Epithelial cell of esophagus (primary cell): ENCODE measurements at regions not wholly inside any gene's neighbourhood (a gene's known extent, or its start where the extent isn't known, plus 50 kb on each side); places are given as distances from the start of the nearest gene placed in this dataset.
A peak's percentile ranks its signal among the peaks of the same experiment; 100 is the strongest.

ENCODE experiments used
- DNase-seq: peaks from one replicate; pipeline ENCODE4 v3.0.0; 2010; ENCODE audit warnings: low read depth
- H3K4me3 ChIP-seq: 2 replicates; pipeline ENCODE4 v1.5.1; 2011; ENCODE audit warnings: mild to moderate bottlenecking, low read length, control low read depth
- TF ChIP-seq, protein P1 (sequence below): IDR thresholded peaks from 2 replicates; pipeline ENCODE4 v1.5.1; 2011; ENCODE audit warnings: low read depth, mild to moderate bottlenecking, low read length, control low read depth, inconsistent platforms; ENCODE audit not compliant: insufficient read depth; ENCODE audit errors: missing control alignments

DNA sequence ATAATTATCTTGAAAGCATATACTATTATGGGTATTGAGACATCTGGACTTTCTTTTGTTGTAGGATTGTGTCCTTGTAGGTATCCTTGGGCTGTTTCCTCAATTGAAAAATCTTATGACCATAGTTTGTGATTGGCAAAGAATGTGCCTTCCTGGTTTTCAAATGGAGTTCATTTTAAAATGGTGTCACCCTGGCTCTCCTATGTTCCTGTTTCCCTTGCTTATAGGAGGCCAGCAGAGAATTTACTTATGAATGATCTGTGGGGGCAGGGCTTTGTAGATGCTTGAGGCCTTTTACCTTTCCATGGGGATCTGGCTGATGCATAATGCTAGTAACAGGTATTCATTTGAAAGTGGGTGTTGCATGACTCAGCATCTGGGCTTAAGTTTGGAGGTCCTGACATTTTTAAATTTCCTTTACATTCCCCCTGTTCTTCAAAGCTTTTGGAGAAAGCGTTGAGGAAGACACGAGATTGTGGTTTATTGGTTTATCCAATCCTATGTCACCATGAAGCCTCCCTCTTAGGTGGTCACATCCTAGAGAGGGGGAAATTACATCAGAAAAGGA is 135.0 kb upstream of the PROKR2 start:
- TF ChIP-seq, protein P1, sequence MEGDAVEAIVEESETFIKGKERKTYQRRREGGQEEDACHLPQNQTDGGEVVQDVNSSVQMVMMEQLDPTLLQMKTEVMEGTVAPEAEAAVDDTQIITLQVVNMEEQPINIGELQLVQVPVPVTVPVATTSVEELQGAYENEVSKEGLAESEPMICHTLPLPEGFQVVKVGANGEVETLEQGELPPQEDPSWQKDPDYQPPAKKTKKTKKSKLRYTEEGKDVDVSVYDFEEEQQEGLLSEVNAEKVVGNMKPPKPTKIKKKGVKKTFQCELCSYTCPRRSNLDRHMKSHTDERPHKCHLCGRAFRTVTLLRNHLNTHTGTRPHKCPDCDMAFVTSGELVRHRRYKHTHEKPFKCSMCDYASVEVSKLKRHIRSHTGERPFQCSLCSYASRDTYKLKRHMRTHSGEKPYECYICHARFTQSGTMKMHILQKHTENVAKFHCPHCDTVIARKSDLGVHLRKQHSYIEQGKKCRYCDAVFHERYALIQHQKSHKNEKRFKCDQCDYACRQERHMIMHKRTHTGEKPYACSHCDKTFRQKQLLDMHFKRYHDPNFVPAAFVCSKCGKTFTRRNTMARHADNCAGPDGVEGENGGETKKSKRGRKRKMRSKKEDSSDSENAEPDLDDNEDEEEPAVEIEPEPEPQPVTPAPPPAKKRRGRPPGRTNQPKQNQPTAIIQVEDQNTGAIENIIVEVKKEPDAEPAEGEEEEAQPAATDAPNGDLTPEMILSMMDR, result no peak
- no peak for DNase-seq
- no peak overlapping the region for H3K4me3 ChIP-seq

DNA sequence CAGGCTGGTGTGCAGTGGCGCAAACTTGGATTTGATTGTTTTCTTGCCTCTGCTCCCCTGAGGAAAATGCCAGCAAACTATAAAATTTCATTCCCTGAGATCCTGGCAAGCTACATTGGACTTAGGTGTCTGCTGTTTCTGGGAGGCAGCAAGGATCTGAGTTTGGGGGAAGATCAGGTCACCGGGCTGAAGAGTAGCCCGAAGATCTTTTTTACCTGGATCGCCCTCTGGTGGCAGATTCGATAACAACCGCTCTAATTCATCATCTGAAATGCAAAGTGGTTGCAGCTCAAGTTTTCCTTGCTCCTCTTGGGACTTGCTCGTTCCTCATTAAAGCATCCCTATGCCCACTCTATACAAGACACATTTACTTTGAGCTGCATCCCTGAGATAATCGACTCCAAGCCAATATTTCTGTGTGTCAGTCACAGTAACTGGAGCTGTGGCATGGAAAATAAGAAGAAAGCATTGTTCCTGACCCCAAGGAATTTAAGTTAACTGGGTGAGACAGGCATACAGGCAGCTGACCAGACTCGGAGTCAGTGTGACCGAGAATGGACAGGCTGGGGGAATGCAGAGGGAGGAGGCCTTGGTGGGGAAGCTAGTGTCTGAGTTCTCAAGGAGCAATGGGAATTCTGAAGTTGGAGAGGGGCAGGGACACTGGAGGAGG is 131.8 kb upstream of the PROKR2 start:
- DNase-seq, result peak; percentile 52
- TF ChIP-seq, protein P1, result peak; percentile 77

DNA sequence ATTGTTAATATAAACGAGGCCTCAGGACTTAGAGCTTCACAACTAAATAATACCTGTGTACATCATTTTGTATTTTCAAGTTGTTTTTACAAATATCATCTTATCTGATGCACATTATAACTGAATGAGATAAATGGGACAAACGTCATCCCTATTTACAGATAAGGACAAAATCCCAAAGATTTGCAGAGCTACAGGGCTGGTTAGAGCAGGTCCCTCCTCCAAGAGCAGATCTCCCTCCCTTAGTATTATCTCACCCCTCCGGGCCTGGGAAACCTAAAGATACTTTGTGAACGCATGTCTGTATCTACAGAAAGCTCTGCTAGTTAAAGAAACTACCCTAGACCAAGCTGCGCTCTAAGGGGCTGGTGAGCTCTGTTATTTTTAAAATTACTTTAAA is 130.4 kb upstream of the PROKR2 start:
- TF ChIP-seq, protein P1, result no peak
- no peak for DNase-seq
- no peak overlapping the region for H3K4me3 ChIP-seq

More for the DNA sequence above, 131.8 kb upstream of the PROKR2 start:
- no peak overlapping the region for H3K4me3 ChIP-seq

DNA sequence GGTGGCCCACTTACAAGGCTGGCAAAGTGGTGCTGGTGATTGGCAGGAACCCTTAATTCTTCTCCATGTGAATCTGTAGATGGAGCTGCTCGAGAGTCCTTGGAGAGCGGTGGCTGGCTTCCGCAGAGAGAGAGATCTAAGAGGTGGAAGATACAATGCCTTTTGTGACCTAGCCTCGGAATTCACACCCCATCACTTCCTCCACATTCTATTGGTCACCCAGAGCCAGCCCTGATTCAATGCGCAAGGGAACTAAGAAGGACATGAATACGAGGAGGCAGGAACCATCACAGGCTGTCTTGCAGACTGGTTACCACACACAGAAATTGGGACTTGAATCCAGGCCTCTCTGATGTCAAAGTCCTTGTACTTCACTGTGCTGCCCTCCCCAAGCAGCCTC is 128.9 kb upstream of the PROKR2 start:
- no peak overlapping the region for H3K4me3 ChIP-seq
- DNase-seq, result no peak
- TF ChIP-seq, protein P1, result no peak

DNA sequence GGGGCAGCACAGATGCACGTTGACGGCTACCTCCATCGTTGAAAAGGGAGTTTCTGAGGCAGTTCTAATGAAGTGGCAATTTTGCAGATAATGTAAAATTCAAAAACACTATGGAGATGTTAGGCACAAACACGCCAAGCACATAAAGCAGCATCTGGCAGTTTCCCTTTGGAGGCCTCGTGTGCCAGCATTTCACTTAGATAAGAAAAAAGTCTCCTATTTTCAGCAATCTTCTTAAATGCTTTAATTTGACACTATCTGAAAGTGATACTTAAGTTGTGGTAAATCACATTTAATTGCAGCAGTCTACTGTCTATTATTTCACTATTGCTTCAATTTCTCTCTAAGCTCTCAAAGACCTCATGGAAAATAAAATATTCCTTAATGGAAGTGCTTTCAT is 125.3 kb upstream of the PROKR2 start:
- DNase-seq, result no peak
- TF ChIP-seq, protein P1, result no peak
- no peak overlapping the region for H3K4me3 ChIP-seq

DNA sequence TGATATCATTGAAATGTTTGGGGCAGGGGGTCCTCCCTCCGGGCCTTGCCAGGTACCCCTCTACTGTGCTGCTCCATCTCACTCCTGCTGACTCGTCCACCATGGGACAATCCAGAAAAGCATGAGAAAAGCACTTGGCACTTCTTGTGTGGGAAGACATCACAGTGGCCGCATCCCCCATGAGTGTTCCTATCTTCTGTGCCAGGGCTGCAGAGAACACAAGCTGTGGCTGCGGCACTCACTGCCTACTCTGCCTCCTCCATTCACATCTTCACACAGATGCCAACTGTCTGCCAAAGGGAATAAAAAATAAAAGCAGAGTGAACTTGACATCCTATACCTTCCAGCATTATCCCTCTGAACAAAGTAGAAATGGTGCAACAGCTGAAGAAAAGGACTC is 117.4 kb upstream of the PROKR2 start:
- TF ChIP-seq, protein P1, result no peak
- no peak for DNase-seq
- no peak overlapping the region for H3K4me3 ChIP-seq

DNA sequence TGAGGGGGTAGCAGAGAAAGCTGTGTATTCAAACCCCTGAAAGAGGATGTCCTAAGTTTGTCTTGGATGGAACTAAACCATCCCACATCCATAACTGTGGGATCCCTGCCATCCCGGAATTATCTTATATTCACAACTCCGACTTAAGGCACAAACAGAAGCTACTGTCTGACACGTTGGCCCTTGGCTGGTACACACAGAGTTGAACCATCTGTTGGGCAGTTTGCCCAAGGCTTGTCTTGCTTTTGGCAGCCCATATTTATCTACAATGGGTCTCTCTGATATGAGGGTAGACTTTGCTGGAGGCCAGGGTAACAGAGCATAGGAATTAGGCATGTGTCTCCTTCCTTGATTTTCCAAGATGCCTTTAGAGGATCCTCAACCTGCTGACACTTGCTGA is 116.6 kb upstream of the PROKR2 start:
- TF ChIP-seq, protein P1, result no peak
- DNase-seq, result no peak
- no peak overlapping the region for H3K4me3 ChIP-seq
